ENCODE measurements at regions not wholly inside any gene's neighbourhood (a gene's known extent, or its start where the extent isn't known, plus 50 kb on each side); places are given as distances from the start of the nearest gene placed in this dataset.

DNA sequence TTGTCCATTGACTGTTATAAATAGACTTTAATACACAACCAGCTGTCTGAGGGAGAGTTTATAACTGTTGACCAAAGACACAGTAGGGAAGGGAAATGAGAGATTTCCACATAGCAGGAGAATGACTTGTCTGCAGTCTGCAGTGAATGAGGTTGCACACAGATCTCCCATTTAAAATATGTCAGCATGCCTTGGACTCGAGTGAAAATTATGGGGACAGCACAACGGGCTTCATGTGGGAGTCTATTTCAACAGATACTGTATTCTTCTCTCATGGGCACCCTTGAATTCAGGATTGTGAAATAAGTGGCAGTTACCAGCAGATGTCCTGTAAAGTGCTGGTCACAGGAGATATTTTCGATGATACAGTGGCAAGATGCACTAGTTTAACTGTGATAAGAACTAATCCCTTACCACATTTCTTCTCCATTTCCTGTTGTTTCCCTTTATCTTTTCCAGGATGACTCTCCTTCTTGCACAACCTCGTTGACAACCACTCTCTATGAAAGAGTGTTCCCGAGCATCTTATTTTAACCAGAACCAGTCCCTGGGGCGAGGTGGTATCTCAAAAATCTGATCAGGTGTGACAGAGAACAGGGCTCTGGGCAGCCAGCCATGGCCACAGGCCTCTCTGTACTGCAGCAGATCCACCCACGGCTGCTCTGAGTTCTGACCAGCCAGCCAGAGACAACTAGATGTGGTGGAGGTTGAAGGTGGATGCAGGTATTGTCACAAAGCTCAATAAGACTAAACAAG lies 51.5 kb upstream of the MAP3K1 start:
- POLR2A ChIA-PET (ENCODE audit: unreplicated experiment), result interaction anchor here (0.6 kb wide), 1 partner anchor 30 kb away, joined by 6 read pairs; no protein-coding TSS in a partner anchor

DNA sequence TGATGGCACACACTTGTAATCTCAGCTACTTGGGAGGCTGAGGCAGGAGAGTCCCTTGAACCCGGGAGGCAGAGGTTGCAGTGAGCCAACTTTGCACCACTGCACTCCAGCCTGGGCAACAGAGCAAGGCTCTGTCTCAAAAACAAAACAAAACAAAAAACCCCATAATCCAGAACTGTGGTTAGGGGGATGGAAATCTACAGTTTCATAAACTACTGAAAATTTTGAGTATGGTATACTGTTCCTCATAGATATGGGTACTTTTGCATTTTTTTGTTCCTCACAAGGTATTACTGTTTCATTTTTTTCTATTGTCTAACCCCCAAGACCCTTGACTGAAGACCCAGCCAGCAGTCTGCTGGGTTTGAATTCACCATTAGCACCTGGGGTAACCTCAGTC lies 52.2 kb upstream of the MAP3K1 start:
- H3K9me3 ChIP-seq (ENCODE audit: insufficient read depth, low read depth), result no peaks in the 10 kb centered on the region
- no TSS peak for BruUV-seq (replicated peaks)
- TF ChIP-seq CTCF (conservative IDR thresholded peaks at IDR 0.05), result no peak
- TF ChIP-seq EZH2 (IDR thresholded peaks at IDR 0.05; ENCODE audit: low read depth), result no peak
- H3K27me3 ChIP-seq (ENCODE audit: insufficient read depth, low read depth), result no peaks in the 10 kb centered on the region
- peaks cover 53% of the 10 kb centered on the region for H3K4me1 ChIP-seq (replicated peaks; ENCODE audit: insufficient read depth)
- H2AFZ ChIP-seq, result 0 out of 2 replicates have a peak overlapping the region, but pooled peaks have one; percentile 29
- H3K9me2 ChIP-seq (ENCODE audit: insufficient read depth), result peaks cover 4% of the 10 kb centered on the region; the same call in 1 of the 2 replicates
- CTCF ChIA-PET, result no interaction called here
- H3K4me2 ChIP-seq, result peak overlapping the region; percentile 69
- DNase-seq, result no peak
- intact Hi-C loops (cut with micrococcal nuclease; ENCODE audit: unreplicated experiment), result no loop called here
- H3F3A ChIP-seq (ENCODE audit: insufficient read depth, low read depth), result peaks cover 36% of the 10 kb centered on the region
- POLR2A ChIA-PET (ENCODE audit: unreplicated experiment), result no interaction called here
- peak overlapping the region; percentile 8; the same call in 1 of the 2 replicates for H3K4me3 ChIP-seq
- no peaks in the 10 kb centered on the region for H3K79me2 ChIP-seq (ENCODE audit: low read depth)
- peak overlapping the region; percentile 67 for H3K27ac ChIP-seq
- no peaks in the 10 kb centered on the region for H4K20me1 ChIP-seq (ENCODE audit: insufficient read depth)
- H3K36me3 ChIP-seq (ENCODE audit: low read depth), result no peaks in the 10 kb centered on the region

More for the DNA sequence above, 51.5 kb upstream of the MAP3K1 start:
- Histone ChIP-seq H3K27ac (peak overlapping the region; percentile 67), H3K4me2 (peak overlapping the region; percentile 69), H3K9me3 (ENCODE audit: insufficient read depth, low read depth) (no peaks in the 10 kb centered on the region), H3K36me3 (ENCODE audit: low read depth) (no peaks in the 10 kb centered on the region), H3F3A (ENCODE audit: insufficient read depth, low read depth) (peaks cover 36% of the 10 kb centered on the region), H3K4me3 (peak overlapping the region; percentile 8; the same call in 1 of the 2 replicates), H3K27me3 (ENCODE audit: insufficient read depth, low read depth) (no peaks in the 10 kb centered on the region), H3K4me1 (replicated peaks; ENCODE audit: insufficient read depth) (peaks cover 46% of the 10 kb centered on the region), H3K79me2 (ENCODE audit: low read depth) (no peaks in the 10 kb centered on the region), H3K9me2 (ENCODE audit: insufficient read depth) (peaks cover 4% of the 10 kb centered on the region; the same call in 1 of the 2 replicates), H4K20me1 (ENCODE audit: insufficient read depth) (no peaks in the 10 kb centered on the region), H2AFZ (peak overlapping the region; percentile 29; the same call in 1 of the 2 replicates)
- DNase-seq, result peak; percentile 83 to 86
- CTCF ChIA-PET, result no interaction called here
- TF ChIP-seq EZH2 (IDR thresholded peaks at IDR 0.05; ENCODE audit: low read depth) (no peak), CTCF (conservative IDR thresholded peaks at IDR 0.05) (no peak)
- intact Hi-C loops (cut with micrococcal nuclease; ENCODE audit: unreplicated experiment), result loop anchor here (1.0 to 2.0 kb wide), 3 partner anchors 51 to 493 kb away; partner anchors contain the start of gene MAP3K1
- no TSS peak for BruUV-seq (replicated peaks)

- no peak for DNase-seq
- no TSS peak for BruUV-seq (replicated peaks)
- ChIA-PET POLR2A (ENCODE audit: unreplicated experiment) (no interaction called here), CTCF (interaction anchor here (0.6 kb wide), 1 partner anchor 1110 kb away, joined by 3 read pairs; no protein-coding TSS in a partner anchor)
- H3K36me3 ChIP-seq (ENCODE audit: low read depth), result no peaks in the 10 kb centered on the region
- H3K79me2 ChIP-seq (ENCODE audit: low read depth), result no peaks in the 10 kb centered on the region
- H3K4me1 ChIP-seq (replicated peaks; ENCODE audit: insufficient read depth), result peaks cover 71% of the 10 kb centered on the region
- no peak for TF ChIP-seq CTCF (conservative IDR thresholded peaks at IDR 0.05)
- TF ChIP-seq EZH2 (IDR thresholded peaks at IDR 0.05; ENCODE audit: low read depth), result no peak
- no peak overlapping the region for H3K4me3 ChIP-seq
- no peaks in the 10 kb centered on the region for H4K20me1 ChIP-seq (ENCODE audit: insufficient read depth)
- no peak overlapping the region for H3K4me2 ChIP-seq
- intact Hi-C loops (cut with micrococcal nuclease; ENCODE audit: unreplicated experiment), result no loop called here
- H3K27me3 ChIP-seq (ENCODE audit: insufficient read depth, low read depth), result no peaks in the 10 kb centered on the region
- H2AFZ ChIP-seq, result no peak overlapping the region
- no peak overlapping the region for H3K27ac ChIP-seq
- H3K9me2 ChIP-seq (ENCODE audit: insufficient read depth), result no peaks in the 10 kb centered on the region
- peaks cover 42% of the 10 kb centered on the region for H3F3A ChIP-seq (ENCODE audit: insufficient read depth, low read depth)
- H3K9me3 ChIP-seq (ENCODE audit: insufficient read depth, low read depth), result no peaks in the 10 kb centered on the region
These were observed 54.0 kb upstream of the MAP3K1 start for GRCh38 chr5:56761151-56761885.

Measured in PC-9 (cell line).